Stimulated activated CD8-positive, alpha-beta memory T cell treated with anti-CD3 and anti-CD28 coated beads, Interleukin-2, amount 100 ng/mL, for 1 hour (primary cell): ENCODE measurements at regions not wholly inside any gene's neighbourhood (a gene's known extent, or its start where the extent isn't known, plus 50 kb on each side); places are given as distances from the start of the nearest gene placed in this dataset.

Source experiments
- DNase-seq, 2 donors: peaks; one replicate each; pipeline ENCODE4 v3.0.0-alpha.2; 2020; ENCODE audit warnings: low read depth in 2 of 2

GRCh38 chrX:4253092-4253491 is 539.6 kb upstream of the PRKX start:
- no peak for DNase-seq

- DNase-seq: no peak
Observed at GRCh38 chrX:4249401-4249800, 536.0 kb upstream of the PRKX start.

GRCh38 chrX:4243759-4244158 is 530.3 kb upstream of the PRKX start:
- no peak for DNase-seq

- DNase-seq: no peak
Observed at GRCh38 chrX:4240541-4241194, 527.2 kb upstream of the PRKX start.

- no peak for DNase-seq
Observed at GRCh38 chrX:4239650-4240540, 526.4 kb upstream of the PRKX start.

- no peak for DNase-seq
Observed at GRCh38 chrX:4238916-4239315, 525.5 kb upstream of the PRKX start.

GRCh38 chrX:4225086-4225485 is 511.6 kb upstream of the PRKX start:
- no peak for DNase-seq

- no peak for DNase-seq
Observed at GRCh38 chrX:4206941-4207340, 493.5 kb upstream of the PRKX start.

GRCh38 chrX:4197971-4198370 is 484.5 kb upstream of the PRKX start:
- DNase-seq: no peak

GRCh38 chrX:4193500-4194155 is 480.2 kb upstream of the PRKX start:
- no peak for DNase-seq

- DNase-seq: no peak
Observed at GRCh38 chrX:4186331-4186730, 472.9 kb upstream of the PRKX start.

GRCh38 chrX:4185086-4185485 is 471.6 kb upstream of the PRKX start:
- DNase-seq: no peak

- no peak for DNase-seq
Observed at GRCh38 chrX:4182408-4182806, 469.0 kb upstream of the PRKX start.

GRCh38 chrX:4181782-4182407 is 468.4 kb upstream of the PRKX start:
- no peak for DNase-seq

- no peak for DNase-seq
Observed at GRCh38 chrX:4179031-4179430, 465.6 kb upstream of the PRKX start.

- DNase-seq: no peak
Observed at GRCh38 chrX:4175221-4175620, 461.8 kb upstream of the PRKX start.

GRCh38 chrX:4173743-4174142 is 460.3 kb upstream of the PRKX start:
- no peak for DNase-seq

GRCh38 chrX:4151798-4152197 is 438.3 kb upstream of the PRKX start:
- DNase-seq: no peak

GRCh38 chrX:4150259-4150658 is 436.8 kb upstream of the PRKX start:
- DNase-seq: no peak

GRCh38 chrX:4129626-4130025 is 416.2 kb upstream of the PRKX start:
- DNase-seq: no peak

GRCh38 chrX:4118666-4119530 is 405.4 kb upstream of the PRKX start:
- DNase-seq: no peak
